Dermis microvascular lymphatic vessel endothelial cell (primary cell): ENCODE measurements at regions not wholly inside any gene's neighbourhood (a gene's known extent, or its start where the extent isn't known, plus 50 kb on each side); places are given as distances from the start of the nearest gene placed in this dataset.
"Not testable (repeated sequence)": the region's sequence is repeated elsewhere in the genome, so short reads cannot be mapped to it uniquely, and the experiment has no call there.

ENCODE experiments used
- DNase-seq, 2 donors: peaks; one replicate each; pipeline versions ENCODE4 v3.0.0 to v3.0.0-alpha.2; 2010; ENCODE audit warnings: low read depth in 2 of 2

DNA sequence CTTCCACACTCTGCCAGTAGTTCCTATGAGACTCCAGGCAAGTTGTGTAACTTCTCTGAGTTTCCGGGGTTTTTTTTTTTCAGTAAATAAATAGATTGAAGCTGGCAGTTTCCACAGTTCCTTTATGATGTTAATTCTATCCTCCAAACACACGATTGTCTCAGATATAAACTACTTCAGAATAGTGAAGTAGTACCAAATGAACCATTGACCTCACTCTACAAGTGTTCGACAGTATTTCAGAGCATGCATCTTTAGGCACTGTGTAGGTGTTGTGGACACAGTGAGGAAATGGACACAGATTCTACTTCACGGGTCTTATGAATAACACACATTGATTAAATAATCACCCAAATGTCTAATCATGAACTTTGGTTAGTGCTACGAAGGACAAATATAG is 136.1 kb upstream of the IGSF10 start:
- DNase-seq = no peak

DNA sequence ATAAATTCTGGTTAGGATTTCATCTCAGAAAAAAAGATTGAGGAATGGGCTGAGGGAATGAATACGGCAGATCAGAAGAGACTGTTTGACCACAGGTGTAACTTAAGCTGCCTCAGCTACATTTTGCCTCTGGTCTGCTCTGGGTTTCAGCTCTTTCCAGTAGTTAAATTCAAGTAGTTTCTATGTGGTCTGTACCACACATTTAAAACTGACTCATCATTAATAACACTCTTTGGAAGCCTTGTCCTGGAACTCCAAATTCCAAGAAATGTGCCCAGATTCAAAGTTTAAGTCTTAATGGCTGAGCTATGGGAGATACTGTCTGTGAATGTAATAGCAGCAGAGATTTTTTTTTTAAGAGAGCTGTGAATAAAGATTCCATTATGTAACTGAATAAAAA is 133.1 kb upstream of the IGSF10 start:
- no peak for DNase-seq

DNA sequence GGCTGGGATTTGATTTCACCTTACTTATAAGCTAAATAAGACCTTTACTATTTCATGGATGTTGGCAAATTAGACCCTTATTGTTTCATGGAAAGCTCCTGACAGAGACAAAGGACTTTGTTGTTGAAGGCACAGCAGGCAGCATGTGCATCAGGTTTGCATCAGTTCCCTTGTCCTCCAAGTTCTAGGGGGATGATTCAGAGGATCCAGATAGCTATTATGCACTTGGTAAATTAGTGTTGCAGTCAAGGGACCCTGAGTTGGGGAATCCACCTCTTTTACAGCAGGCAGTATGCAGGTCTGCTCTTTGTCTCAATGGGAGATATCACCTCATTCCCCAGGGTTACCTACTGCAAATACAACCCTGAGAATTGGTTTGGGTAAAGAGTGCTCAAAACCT is 131.4 kb upstream of the IGSF10 start:
- no peak for DNase-seq

DNA sequence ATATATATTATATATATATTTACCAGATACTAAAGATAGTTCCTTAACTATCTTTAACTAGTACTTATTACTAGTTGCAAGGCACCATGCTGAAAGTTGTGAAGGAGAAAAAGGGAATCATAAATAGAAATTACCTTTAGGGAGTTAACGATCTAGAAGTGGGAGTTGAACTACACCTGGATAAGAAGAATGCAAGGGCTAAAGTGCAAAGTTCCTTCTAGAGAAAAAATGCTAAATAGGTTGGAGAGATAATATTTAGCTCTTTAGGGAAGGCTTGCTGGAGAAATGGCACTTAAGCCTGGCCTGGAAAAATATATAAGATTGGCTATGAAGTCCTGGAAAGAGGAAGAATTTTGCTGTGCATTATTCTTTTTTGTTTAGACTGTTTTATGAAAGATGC is 130.6 kb upstream of the IGSF10 start:
- DNase-seq = no peak

DNA sequence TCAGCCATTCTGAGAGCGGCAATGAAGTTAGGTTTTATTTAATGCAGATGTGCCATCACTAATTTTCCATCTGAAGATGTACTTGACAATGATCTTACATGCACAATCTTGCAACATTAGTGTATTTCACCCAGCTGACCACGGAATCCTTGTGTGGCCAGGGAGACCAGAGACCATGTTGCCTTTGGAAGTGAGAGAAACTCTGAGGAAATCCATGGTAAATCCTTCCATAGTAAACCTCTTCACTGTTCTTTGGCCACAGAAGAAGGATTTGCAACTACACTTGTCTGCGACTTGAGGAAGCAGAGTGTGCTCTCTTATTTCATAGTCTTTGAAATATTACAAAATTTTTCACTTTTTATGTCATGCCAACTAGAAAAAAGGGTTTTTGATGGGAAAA is 128.4 kb upstream of the IGSF10 start:
- no peak for DNase-seq

DNA sequence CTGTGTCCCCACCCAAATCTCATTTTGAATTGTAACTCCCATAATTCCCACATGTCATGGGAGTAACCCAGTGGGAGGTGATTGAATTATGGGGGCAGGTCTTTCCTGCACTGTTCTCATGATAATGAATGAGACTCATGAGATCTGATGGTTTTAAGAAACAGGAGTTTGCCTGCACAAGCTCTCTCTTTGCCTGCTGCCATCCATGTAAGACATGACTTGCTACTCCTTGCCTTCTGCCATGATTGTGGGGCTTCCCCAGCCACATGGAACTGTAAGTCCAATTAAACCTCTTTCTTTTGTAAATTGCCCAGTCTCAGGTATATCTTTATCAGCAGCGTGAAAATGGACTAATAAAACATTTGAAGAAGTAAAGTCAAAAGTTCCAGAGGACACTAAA is 126.8 kb upstream of the IGSF10 start:
- not testable (repeated sequence) for DNase-seq

DNA sequence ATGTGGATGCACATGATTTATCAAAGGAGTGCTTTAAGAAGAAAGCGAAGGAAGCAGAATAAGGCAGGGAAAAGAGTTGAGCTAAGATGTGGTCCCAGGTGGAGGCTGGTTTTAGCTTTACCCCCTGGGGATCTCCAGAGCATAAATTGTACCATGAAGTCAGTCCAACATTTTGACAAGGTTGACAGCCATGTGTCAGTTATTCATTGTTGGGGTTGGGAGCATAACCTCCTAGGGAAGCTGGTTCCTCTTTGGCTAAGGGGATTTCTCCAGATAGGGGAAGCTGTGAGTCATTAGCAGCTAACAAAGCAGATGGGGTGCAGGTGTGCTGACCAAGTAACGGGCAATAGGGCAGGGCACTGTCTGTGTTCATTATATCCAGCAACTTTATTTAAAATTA is 123.7 kb upstream of the IGSF10 start:
- peak; percentile 4 to 58 for DNase-seq

DNA sequence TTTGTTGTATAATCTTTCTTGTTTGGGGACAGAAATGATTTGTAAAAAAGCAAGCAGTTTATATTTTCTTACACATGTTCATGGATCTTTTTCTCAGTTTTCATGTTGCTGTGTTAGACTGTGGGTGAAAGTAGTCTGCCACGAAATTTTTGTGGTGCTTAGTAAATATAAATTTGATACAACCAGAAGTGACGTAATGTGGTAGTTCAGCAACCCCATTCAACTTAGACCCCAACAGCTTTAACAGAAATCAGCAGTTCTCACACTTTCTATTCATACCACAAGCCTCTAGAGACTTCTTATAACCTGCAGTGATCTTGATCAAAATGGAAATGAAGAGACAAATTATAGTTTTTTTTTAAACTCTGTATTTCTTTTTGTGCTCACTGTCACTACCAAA is 120.2 kb upstream of the IGSF10 start:
- DNase-seq = no peak

DNA sequence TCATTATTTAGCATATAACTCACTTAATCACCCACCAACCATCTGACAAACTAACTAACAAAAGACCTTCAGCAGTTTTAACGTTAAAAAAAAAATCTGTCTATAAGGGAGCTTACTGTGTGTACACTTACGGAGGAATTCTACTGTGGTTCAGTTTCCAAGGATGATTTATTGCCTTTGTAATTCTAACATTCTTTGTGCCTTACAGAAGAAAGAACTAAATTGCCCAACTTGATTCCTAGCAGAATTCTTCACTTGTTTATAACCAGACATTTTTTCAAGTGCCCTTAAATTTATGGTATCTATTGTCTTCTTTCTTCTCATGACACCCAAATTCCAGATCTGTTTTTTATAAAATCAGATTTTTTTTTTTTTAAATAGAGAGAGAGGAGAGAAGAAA is 119.7 kb upstream of the IGSF10 start:
- DNase-seq = no peak

DNA sequence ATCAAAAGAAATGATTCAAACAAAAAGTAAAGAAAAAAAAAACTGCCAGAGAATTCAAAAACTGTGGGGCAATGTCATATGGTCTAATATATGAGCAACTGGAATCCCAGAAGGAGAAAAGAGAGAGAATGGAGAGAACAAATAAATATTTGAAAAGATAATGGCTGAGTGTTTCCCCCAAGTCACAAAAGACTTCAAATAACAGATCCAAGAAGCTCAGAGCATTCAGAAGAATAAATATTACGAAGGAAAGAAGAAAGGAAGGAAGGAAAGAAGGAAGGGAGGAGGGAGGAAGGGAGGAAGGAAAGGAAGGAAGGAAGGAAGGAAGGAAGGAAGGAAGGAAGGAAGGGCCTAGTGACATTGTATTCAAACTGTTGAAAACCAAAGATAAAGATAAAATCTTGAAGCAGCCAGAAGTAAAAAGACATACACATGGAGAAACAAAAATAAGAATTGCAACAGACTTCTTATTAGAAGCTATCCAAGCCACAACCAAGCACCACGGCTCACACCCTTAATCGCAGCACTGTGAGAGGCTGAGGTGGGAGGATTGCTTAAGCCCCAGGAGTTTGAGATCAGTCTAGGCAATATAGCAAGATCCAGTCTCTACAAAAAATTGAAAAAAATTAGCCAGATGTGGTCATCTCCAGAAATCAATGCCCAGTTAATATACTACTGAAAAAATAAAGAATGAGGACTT is 118.9 kb upstream of the IGSF10 start:
- no peak for DNase-seq

DNA sequence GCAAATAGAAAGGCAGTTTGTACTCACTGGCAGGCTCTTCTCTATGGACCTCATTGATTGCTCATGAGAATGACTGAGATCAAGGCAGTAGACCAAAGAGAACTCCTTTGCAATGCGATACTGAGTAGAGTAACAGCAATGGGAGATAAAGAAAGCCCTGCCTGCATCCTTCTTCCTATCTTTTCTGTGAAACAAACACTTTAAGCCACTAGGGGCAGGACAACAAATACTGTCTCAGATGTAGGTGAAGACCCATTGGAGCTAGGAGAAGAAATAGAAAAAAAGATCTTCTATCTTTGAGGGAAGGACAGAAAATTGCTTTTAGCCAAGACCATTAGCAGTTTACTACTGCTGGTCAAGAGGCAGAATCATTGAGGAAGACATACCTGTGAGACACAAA is 117.6 kb upstream of the IGSF10 start:
- DNase-seq = no peak

DNA sequence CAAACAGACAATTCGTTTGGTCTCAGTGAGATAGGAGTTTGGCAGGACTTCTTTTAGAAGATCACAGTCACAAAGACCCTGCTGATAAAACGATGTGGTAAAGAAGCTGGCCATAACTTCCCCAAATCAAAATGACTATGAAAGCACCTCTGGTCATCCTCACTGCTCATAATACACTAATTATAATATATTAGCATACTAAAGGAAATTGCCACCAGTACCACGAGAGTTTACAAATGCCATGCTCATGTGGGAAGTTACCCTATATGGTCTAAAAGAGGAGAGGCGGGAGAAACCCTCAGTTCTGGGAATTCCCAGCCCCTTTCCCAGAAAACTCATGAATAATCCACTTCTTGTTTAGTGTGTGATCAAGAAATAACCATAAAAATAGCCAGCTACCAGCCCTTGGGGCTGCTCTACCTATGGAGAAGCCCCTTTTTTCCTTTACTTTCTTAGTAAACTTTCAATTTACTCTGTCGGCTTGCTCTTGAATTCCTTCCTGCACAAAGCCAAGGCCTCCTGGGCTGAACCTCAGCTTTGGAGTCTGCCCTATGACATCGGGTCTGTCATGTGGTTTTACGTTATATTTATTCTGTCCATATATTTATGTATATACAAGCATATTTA is 115.8 kb upstream of the IGSF10 start:
- no peak for DNase-seq

DNA sequence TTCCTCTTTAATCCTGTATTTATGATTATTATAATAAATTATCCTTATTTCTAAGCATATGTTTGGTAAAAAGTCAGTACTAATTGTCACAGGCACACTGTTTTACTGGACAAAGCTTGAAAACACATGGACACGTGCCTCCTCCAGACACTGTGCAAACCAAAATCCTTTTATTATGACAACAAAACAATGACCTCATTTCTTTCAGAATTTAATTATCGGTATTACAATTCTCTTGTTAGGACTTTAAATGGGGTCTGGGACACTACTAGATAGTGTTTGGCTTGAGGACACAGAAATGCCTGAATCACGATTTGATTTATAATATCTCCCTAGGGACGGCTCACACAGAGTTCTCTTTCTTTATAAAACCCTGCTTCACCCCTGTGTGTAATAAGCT is 107.3 kb upstream of the IGSF10 start:
- no peak for DNase-seq

DNA sequence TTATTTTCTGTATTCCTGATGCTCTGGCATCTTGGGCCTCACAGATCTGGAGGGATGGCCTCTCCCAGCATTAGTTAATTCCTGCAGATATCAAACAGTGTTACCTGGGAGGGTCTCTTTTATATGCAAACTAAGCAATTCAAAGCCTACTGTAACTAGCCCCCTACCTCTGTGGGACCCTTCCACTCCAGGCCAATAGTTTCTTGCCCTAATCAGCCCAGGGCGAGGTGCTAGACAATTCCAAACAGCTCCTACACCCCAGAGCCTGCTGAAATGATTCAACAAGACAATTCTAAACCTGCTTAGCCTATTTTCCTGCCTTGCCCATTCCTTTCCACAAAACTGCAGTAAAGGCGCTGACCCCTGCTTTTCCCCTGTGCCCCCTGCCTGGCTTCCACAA is 106.6 kb upstream of the IGSF10 start:
- no peak for DNase-seq

DNA sequence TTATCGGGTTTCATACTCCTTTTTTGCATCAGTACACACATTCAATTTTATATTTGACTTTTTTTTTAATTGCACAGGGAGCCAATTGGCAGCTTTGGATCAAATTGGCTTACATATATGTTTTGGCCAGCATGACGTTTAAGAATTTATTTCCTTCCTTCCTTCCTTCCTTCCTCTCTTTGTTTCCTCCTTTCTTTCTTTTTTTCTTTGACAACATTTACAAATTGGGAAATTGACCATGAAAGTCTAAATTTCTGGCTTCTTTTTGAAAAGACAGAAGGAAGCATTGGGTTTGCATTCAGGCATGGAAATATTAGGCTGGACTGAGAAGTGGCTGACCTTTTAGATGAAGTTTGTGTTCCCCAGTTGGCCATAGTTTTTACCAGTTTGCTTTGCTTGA is 103.4 kb upstream of the IGSF10 start:
- no peak for DNase-seq

DNA sequence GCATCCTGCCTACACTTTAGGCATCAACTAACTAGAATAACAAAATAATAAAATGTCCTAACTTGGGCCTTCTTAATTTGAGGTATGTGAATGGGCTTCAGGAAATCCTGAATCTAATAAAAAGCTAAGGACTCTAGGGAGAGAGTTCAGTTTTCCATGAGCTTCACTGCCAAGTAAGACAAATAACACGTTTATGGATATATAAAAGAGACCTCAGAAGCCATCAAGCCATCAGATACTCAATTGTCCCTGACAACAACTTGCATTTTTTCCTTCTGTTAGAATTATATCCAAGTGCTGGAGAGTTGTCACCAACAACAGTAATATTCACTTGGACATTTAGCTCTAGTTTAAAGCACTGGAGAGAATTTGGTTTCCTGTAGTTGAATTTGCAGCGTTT is 102.4 kb upstream of the IGSF10 start:
- no peak for DNase-seq

DNA sequence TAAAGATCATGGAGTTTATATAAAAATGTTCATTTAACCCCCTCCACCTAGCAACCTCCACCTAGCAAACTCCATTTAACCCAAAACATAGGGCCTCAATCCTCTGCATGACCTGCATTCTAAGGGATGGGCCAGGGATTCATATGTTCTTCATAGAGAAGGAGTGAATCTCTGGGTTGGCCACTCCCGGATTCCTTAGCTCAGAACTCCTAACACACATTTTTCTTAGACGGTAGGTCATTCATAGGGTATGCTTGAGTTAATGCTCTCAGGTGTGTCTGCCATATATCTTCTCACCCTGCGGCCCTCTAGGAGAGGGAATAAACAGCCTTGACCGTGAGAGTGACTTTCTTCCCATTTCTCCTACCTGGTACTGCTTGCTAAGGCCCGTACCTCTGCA is 102.0 kb upstream of the IGSF10 start:
- DNase-seq = no peak

DNA sequence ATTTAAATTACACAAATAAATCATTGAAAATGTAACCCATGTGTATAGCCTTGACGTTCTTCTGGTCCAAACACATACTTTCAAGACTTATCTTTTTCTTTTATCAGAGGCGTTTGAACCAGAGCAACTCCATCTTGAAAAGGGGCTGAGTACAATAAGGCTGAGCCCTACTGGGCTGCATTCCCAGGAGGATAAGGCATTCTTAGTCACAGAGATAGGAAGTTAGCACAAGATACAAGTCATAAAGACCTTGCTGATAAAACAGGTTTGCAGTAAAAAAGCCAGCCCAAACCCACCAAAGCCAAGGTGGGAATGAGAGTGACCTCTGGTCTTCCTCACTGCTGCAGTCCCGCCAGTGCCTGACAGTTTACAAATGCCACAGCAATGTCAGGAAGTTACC is 101.0 kb upstream of the IGSF10 start:
- DNase-seq = no peak

DNA sequence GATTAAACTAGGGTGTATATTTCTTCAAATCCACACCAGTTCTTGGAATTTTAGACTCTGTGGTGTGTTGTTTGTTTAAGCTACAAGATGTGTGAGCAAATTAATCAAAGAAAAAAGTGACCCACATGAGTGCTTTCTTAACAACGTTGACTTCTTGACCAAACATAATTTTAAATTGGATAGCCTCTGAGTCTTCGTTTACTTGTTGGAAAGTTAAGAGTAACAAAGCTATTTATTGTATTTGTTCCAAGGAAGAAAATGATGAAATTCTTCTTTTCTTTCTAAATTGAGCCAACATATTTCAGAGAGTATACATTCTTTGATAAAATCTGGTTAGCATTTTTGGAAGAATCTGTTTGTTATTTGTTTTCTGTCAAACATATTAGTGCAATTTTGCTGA is 99.9 kb upstream of the IGSF10 start:
- no peak for DNase-seq

DNA sequence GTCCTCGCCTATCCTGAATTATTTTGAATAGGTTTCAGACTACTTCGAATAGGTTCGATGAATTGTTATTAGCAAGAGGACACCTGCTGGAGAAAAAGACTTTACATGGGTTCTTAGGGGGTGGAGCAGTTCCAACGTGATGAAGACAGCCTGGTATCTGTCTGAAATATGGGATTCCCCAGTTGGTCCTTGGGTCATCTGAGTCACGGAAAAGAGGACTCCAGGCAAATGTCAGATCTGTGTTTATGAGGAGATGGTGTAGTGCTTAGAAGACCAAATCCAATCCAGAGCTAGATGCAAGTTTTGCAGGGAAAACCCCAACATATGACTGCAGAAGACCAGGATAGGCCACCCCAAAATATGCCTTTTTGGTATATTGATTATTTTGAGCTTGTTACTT is 98.9 kb upstream of the IGSF10 start:
- DNase-seq = no peak

DNA sequence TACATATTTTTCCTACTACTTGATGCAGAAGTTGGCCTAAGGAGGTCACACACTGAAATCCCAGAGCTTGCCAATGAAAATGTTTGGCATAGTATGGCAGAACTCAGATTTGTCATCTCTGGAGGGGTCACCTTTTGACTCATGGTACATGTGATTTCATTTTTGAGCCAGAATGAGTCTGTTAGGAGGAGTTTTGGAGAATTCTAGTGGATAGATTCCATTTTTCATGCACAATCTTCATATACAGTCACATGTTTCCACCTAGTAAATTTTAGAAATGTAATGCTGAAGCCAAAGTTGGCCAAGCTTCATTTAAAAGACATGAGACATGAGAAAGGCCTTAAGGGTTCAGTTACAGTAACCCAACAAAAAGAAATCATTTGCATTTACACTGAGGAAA is 97.8 kb upstream of the IGSF10 start:
- DNase-seq = no peak

DNA sequence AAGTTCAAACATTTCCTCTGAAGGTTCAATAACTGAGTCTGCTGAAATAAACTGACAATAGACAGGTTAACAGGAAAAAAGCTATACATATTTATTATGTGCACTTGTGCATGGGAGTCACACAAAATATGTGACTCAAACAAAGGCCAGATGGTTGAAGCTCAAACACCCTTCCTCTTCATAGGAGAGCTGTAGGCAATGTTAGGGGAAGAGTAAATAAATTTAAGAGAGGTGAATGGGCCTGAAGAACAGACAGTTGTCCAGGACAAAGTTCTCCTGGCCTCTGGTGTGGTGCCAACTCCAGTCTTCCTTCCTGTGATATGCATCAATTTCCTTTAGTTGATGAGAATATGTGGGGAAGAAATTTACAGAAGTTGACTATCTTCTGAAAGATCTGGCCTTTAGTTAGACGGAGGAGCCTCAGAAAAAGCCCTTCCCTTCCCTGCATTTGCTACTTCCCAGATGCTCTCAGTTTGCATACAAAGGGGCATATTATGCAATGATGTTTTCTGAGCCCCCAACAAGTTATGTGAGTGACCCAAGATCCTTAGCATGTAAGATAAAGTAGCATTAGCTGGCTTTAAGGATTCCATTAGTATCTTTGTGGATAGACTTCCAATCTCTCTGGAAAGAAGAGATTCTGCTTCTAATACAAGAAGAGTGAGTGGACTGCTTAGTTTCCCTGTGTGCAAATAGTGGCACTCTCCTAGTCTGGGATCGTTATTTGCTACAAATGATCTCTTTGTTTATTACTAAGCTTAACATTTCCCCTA is 96.4 kb upstream of the IGSF10 start:
- DNase-seq = no peak

DNA sequence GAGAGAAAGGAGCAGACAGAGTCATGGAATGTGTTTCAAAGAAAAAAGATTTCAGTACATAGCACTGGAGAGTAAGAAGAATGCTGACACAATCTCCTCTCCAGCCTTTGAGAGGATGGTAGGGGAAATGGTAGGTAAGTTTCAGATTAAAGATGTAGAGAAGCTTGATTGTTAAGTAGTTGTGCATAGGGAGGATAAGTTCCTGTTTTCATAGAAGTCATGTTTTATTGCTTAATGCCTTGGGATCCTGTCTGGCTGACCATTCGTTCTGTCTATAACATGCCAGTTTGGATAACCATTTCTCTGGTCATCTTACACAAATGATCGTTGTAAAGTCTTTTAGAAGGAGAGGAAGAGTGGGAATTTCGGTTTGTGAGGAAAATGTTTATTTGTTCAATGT is 95.7 kb upstream of the IGSF10 start:
- no peak for DNase-seq
